Activated T-helper 2 cell treated with anti-CD3 and anti-CD28 coated beads, Interferon-gamma antibody, Interleukin-2, Interleukin-4, amounts not matched to agents 10 μg/mL and 5 μg/mL and 100 μg/mL, durations not matched to agents 14 hours and 24 hours and 36 hours (primary cell): ENCODE measurements at regions not wholly inside any gene's neighbourhood (a gene's known extent, or its start where the extent isn't known, plus 50 kb on each side); places are given as distances from the start of the nearest gene placed in this dataset.

ENCODE experiments used
- DNase-seq: peaks from one replicate; pipeline ENCODE4 v3.0.0; 2021; ENCODE audit warnings: low spot score
- H3K27ac Mint-ChIP-seq: one replicate; pipeline ENCODE4 v1.8.0; 2021; ENCODE audit warnings: mixed read lengths
- H3K27me3 Mint-ChIP-seq: one replicate; pipeline ENCODE4 v1.8.0; 2021; ENCODE audit warnings: low read depth, mixed read lengths
- H3K36me3 Mint-ChIP-seq: one replicate; pipeline ENCODE4 v1.8.0; 2021; ENCODE audit warnings: low read depth, mixed read lengths
- H3K4me1 Mint-ChIP-seq: one replicate; pipeline ENCODE4 v1.8.0; 2021; ENCODE audit warnings: low read depth, mixed read lengths
- H3K4me3 Mint-ChIP-seq: one replicate; pipeline ENCODE4 v1.8.0; 2021; ENCODE audit warnings: low read depth, mild to moderate bottlenecking, moderate library complexity, mixed read lengths
- H3K9me3 Mint-ChIP-seq: one replicate; pipeline ENCODE4 v1.8.0; 2021; ENCODE audit warnings: mixed read lengths
- intact Hi-C: fragments of 100-400 bp; cut with micrococcal nuclease; formaldehyde crosslinking; loops from one replicate; pipeline ENCODE4 v1.15.1; 2023

GRCh38 chr13:40317980-40318327, 348.5 kb downstream of the FOXO1 start:
- no peak for DNase-seq
- Mint-ChIP-seq H3K9me3 (peaks cover under 1% of the 10 kb centered on the region), H3K27me3 (no peaks in the 10 kb centered on the region), H3K36me3 (no peaks in the 10 kb centered on the region), H3K27ac (no peak overlapping the region), H3K4me3 (no peak overlapping the region), H3K4me1 (peaks cover 56% of the 10 kb centered on the region)
- intact Hi-C loops, result loop anchor here (5.0 to 10.0 kb wide), 2 partner anchors 93 to 344 kb away; no protein-coding TSS in a partner anchor

- Mint-ChIP-seq H3K27ac (no peak overlapping the region), H3K27me3 (no peaks in the 10 kb centered on the region), H3K4me1 (peaks cover 54% of the 10 kb centered on the region), H3K9me3 (peaks cover 4% of the 10 kb centered on the region), H3K36me3 (no peaks in the 10 kb centered on the region), H3K4me3 (no peak overlapping the region)
- intact Hi-C loops, result loop anchor here (5.0 to 10.0 kb wide), 2 partner anchors 94 to 344 kb away; no protein-coding TSS in a partner anchor
- DNase-seq, result no peak
These were observed 348.1 kb downstream of the FOXO1 start for GRCh38 chr13:40318366-40318765.

GRCh38 chr13:40319699-40320579, 346.5 kb downstream of the FOXO1 start:
- H3K4me1 Mint-ChIP-seq, result peaks cover 42% of the 10 kb centered on the region
- H3K27ac Mint-ChIP-seq, result peak overlapping the region; percentile 14

GRCh38 chr13:40328091-40328490, 338.4 kb downstream of the FOXO1 start:
- no peaks in the 10 kb centered on the region for H3K27me3 Mint-ChIP-seq
- H3K4me3 Mint-ChIP-seq, result no peak overlapping the region
- peaks cover 17% of the 10 kb centered on the region for H3K4me1 Mint-ChIP-seq
- H3K36me3 Mint-ChIP-seq, result peaks cover 9% of the 10 kb centered on the region
- intact Hi-C loops, result no loop called here
- no peak for DNase-seq
- peaks cover 13% of the 10 kb centered on the region for H3K9me3 Mint-ChIP-seq
- no peak overlapping the region for H3K27ac Mint-ChIP-seq

More at GRCh38 chr13:40319699-40320579, 346.5 kb downstream of the FOXO1 start:
- intact Hi-C loops, result loop anchor here (5.0 to 10.0 kb wide), 2 partner anchors 95 to 342 kb away; no protein-coding TSS in a partner anchor
- peaks cover 9% of the 10 kb centered on the region for H3K36me3 Mint-ChIP-seq
- no peak overlapping the region for H3K4me3 Mint-ChIP-seq
- DNase-seq, result no peak
- H3K9me3 Mint-ChIP-seq, result peaks cover 14% of the 10 kb centered on the region
- no peaks in the 10 kb centered on the region for H3K27me3 Mint-ChIP-seq

- H3K27ac Mint-ChIP-seq, result no peak overlapping the region
- H3K9me3 Mint-ChIP-seq, result no peaks in the 10 kb centered on the region
- H3K27me3 Mint-ChIP-seq, result no peaks in the 10 kb centered on the region
- H3K4me3 Mint-ChIP-seq, result no peak overlapping the region
- no peak for DNase-seq
- H3K36me3 Mint-ChIP-seq, result no peaks in the 10 kb centered on the region
- intact Hi-C loops, result no loop called here
- H3K4me1 Mint-ChIP-seq, result peaks cover 14% of the 10 kb centered on the region
These were observed 336.5 kb downstream of the FOXO1 start for GRCh38 chr13:40329781-40330485.

GRCh38 chr13:40330950-40331349, 335.5 kb downstream of the FOXO1 start:
- H3K27me3 Mint-ChIP-seq, result no peaks in the 10 kb centered on the region

GRCh38 chr13:40331802-40332201, 334.6 kb downstream of the FOXO1 start:
- Mint-ChIP-seq H3K9me3 (no peaks in the 10 kb centered on the region), H3K27ac (no peak overlapping the region), H3K36me3 (no peaks in the 10 kb centered on the region), H3K4me1 (peaks cover 10% of the 10 kb centered on the region), H3K4me3 (no peak overlapping the region), H3K27me3 (no peaks in the 10 kb centered on the region)
- intact Hi-C loops, result no loop called here
- DNase-seq, result no peak

More at GRCh38 chr13:40330950-40331349, 335.5 kb downstream of the FOXO1 start:
- peaks cover 8% of the 10 kb centered on the region for H3K4me1 Mint-ChIP-seq
- no peak overlapping the region for H3K4me3 Mint-ChIP-seq
- H3K27ac Mint-ChIP-seq, result no peak overlapping the region
- DNase-seq, result no peak
- no peaks in the 10 kb centered on the region for H3K36me3 Mint-ChIP-seq
- intact Hi-C loops, result no loop called here
- H3K9me3 Mint-ChIP-seq, result no peaks in the 10 kb centered on the region

GRCh38 chr13:40333226-40333625, 333.2 kb downstream of the FOXO1 start:
- H3K27me3 Mint-ChIP-seq, result no peaks in the 10 kb centered on the region
- no peak overlapping the region for H3K27ac Mint-ChIP-seq
- no peaks in the 10 kb centered on the region for H3K9me3 Mint-ChIP-seq
- intact Hi-C loops, result no loop called here
- H3K4me3 Mint-ChIP-seq, result no peak overlapping the region
- H3K4me1 Mint-ChIP-seq, result peaks cover 10% of the 10 kb centered on the region
- DNase-seq, result no peak
- no peaks in the 10 kb centered on the region for H3K36me3 Mint-ChIP-seq

- Mint-ChIP-seq H3K36me3 (no peaks in the 10 kb centered on the region), H3K27me3 (no peaks in the 10 kb centered on the region), H3K9me3 (no peaks in the 10 kb centered on the region), H3K4me1 (peaks cover 10% of the 10 kb centered on the region), H3K4me3 (no peak overlapping the region), H3K27ac (no peak overlapping the region)
- no peak for DNase-seq
- intact Hi-C loops, result no loop called here
These were observed 332.4 kb downstream of the FOXO1 start for GRCh38 chr13:40334031-40334430.

GRCh38 chr13:40334616-40335015, 331.8 kb downstream of the FOXO1 start:
- H3K9me3 Mint-ChIP-seq, result no peaks in the 10 kb centered on the region
- DNase-seq, result no peak
- H3K27me3 Mint-ChIP-seq, result no peaks in the 10 kb centered on the region
- H3K27ac Mint-ChIP-seq, result no peak overlapping the region
- H3K4me1 Mint-ChIP-seq, result peaks cover 10% of the 10 kb centered on the region
- no peak overlapping the region for H3K4me3 Mint-ChIP-seq
- no peaks in the 10 kb centered on the region for H3K36me3 Mint-ChIP-seq
- intact Hi-C loops, result no loop called here

- Mint-ChIP-seq H3K27ac (no peak overlapping the region), H3K4me3 (no peak overlapping the region), H3K36me3 (no peaks in the 10 kb centered on the region), H3K4me1 (peaks cover 7% of the 10 kb centered on the region), H3K9me3 (no peaks in the 10 kb centered on the region), H3K27me3 (no peaks in the 10 kb centered on the region)
- intact Hi-C loops, result no loop called here
- DNase-seq, result no peak
These were observed 329.9 kb downstream of the FOXO1 start for GRCh38 chr13:40336228-40337221.

- Mint-ChIP-seq H3K4me3 (no peak overlapping the region), H3K4me1 (peaks cover 1% of the 10 kb centered on the region), H3K27ac (no peak overlapping the region), H3K9me3 (no peaks in the 10 kb centered on the region), H3K36me3 (no peaks in the 10 kb centered on the region), H3K27me3 (no peaks in the 10 kb centered on the region)
- intact Hi-C loops, result no loop called here
- no peak for DNase-seq
These were observed 328.8 kb downstream of the FOXO1 start for GRCh38 chr13:40337651-40338050.
